ENCODE measurements at regions not wholly inside any gene's neighbourhood (a gene's known extent, or its start where the extent isn't known, plus 50 kb on each side); places are given as distances from the start of the nearest gene placed in this dataset.

- TF ChIP-seq CTCF (conservative IDR thresholded peaks at IDR 0.05; ENCODE audit: low read depth in 2 of 2) (no peak), EZH2phosphoT487 (IDR thresholded peaks at IDR 0.05; ENCODE audit: unreplicated experiment) (no peak)
Measured at GRCh38 chr2:209114588-209115240, 309.1 kb upstream of the MAP2 start.
